GM12875 (cell line): ENCODE measurements at regions not wholly inside any gene's neighbourhood (a gene's known extent, or its start where the extent isn't known, plus 50 kb on each side); places are given as distances from the start of the nearest gene placed in this dataset.

ENCODE experiments used
- H3K4me3 ChIP-seq: one replicate; pipeline ENCODE4 v1.5.1; 2011; ENCODE audit warnings: low read depth, low read length, control low read depth
- CTCF ChIP-seq: IDR thresholded peaks from 2 replicates; pipeline ENCODE4 v1.5.1; 2011; ENCODE audit warnings: low read depth, mild to moderate bottlenecking, control low read depth, inconsistent platforms, low read length, moderate library complexity, borderline replicate concordance; ENCODE audit not compliant: insufficient read depth

DNA sequence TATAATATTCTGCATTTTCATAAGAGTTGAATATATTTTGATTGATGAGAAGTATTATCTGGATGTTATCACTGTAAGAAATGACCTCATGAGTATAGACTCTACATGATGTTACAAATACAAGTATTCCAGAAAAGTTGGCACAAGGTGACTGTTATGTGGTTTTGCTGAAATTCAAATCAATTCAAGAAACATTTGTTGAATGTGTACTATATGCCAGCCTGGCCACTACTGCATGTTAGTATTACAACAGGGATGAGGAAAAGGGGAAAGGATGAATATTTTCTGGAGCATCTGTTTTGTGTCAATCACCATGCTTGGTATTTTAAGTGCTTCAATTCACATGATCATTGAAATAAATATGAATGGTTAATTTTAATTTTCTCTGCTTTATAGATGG, 250.9 kb upstream of the PBX1 start:
- H3K4me3 ChIP-seq: no peak overlapping the region
- no peak for TF ChIP-seq CTCF

DNA sequence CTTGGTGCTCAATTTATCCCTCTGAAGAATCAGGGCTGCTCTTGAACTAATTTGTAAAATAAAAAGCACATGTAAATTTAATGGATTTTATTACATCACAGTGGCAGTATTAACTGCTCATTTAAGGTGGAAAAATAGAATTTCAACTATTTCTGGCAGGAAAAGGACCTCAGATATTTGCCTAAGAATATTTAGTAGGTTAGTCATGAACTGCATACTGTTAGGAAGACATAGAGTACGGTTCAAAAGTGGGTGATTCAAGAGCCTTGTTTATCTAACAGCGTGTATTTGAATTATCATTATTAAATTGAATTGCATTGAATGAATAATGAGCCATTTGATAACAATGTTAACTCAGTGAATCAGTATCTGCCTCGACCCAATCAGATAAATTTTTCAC, 248.8 kb upstream of the PBX1 start:
- no peak overlapping the region for H3K4me3 ChIP-seq
- TF ChIP-seq CTCF: no peak

DNA sequence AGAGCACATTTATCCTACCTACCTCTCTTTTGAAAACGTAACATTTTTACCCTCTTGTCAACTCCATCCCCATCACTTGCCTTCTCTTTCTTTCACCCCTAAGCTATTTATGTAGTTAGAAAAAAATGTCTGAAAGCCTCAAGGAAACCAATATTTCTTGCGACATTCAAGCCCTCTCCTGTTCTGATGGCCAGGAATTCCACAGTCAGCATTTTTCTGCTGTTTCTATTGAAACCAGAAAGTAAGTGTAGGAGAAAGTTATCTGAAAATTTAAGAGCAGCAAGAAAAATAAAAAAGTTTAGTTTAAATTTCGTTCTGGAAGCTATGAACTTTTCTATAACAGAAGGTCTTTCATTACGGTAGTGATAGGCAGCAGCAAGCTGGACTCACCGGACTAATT, 247.6 kb upstream of the PBX1 start:
- H3K4me3 ChIP-seq: no peak overlapping the region
- no peak for TF ChIP-seq CTCF

DNA sequence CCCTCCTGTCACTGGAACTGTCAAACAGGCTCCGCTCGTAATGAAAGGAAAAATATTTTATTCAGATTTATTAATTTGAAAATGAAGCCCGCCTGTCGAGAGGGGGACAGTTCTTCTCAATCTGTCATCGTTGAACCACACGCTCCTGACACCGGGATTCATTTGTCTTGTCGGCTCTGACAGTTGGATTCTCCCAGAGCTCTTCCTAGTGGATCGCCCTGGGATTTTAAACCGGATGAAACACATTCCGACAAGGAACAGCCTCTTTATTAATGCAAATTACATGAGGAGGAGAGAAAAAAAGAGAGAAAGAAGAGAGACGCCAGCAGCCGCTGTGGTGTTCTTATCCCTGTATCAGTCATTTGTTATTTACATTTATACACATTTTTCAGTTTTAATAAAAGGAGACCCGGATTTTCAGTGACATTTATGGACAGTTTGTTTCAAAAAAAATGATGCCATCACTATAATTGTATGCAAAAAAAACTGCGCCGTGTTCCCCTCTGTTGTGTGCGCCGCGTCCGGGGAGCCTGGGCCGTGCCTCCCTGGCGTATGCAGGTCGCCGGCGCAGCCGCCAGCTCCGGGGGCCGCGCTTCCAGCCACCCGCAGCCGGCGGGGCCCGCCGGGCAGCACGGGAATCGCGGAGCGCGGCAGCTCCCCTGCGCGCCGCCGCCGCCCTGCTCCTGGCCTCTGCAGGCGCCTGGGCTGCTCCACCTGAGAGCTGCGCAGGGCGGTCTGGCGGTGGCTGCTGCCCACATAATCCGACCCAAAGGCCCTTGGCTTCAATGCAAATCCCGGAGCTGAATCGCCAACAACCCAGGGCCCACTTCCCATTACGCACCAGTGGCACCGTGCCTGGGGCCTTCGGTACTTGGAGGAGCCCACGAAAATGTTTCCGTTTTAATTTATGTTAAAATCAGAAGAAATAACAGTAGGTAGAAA, 237.9 kb upstream of the PBX1 start:
- TF ChIP-seq CTCF: no peak

GRCh38 chr1:164325786-164326185, 233.2 kb upstream of the PBX1 start:
- no peak overlapping the region for H3K4me3 ChIP-seq
- no peak for TF ChIP-seq CTCF

More for the DNA sequence above, 237.9 kb upstream of the PBX1 start:
- H3K4me3 ChIP-seq: no peak overlapping the region

DNA sequence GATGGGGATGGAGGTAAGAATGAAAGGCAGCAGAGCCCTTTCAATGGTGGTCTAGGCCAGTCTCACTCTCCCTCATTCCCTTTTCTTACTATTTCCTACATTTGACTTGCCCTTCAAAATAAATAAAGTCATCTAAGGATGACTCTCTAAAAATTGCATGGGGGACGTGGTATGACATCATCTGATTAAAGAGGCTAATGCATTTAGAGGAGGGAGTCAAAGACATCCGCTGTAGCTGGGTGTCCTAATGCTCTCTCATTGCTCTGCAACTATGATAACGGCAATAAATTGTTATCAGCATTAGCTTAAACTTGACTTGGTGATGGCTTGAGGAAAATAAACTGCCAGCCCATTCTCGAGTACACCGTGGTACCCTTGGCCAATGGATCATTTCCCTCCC, 225.6 kb upstream of the PBX1 start:
- no peak overlapping the region for H3K4me3 ChIP-seq
- no peak for TF ChIP-seq CTCF

GRCh38 chr1:164337394-164337793, 221.6 kb upstream of the PBX1 start:
- no peak overlapping the region for H3K4me3 ChIP-seq
- no peak for TF ChIP-seq CTCF
